Heart left ventricle (tissue), 13 donors: ENCODE measurements at regions not wholly inside any gene's neighbourhood (a gene's known extent, or its start where the extent isn't known, plus 50 kb on each side); places are given as distances from the start of the nearest gene placed in this dataset.

Source experiments
- CTCF ChIP-seq, 12 donors: fragments of 200-600 bp; sonication (generic) in 4 of 12; IDR thresholded peaks; one replicate each; pipeline versions ENCODE4 v1.5.0 to v1.8.0; 2018 to 2022; ENCODE audit warnings: antibody characterized with exemption in 12 of 12, mild to moderate bottlenecking in 5 of 12
- POLR2A ChIP-seq, 2 donors: fragments of 450-650 bp; IDR thresholded peaks; one replicate each; pipeline ENCODE4 v1.6.1; 2017; ENCODE audit warnings: antibody characterized with exemption in 2 of 2, mild to moderate bottlenecking in 2 of 2, moderate library complexity in 2 of 2
- donor health status: ischemic (EF 13 %, LVEDD 7.1; RV severe dilation, severe dysfunction).
- donor health status: DM: no; HTN: yes; CAD: no.
- donor health status: DM: no; HTN: no; CAD: no.
- donor health status: ischemic (EF 25% LVEDD 6.9; RV normal size, moderate dysfunction).
- donor health status: ischemic (EF 25% LVEDD 5.7; RV mildly dilated, moderate dysfunction).
- donor health status: ischemic (EF 35%, LVEDD 5.7; RV mildly dilated, moderate dysfunction).
- donor health status: nonischemic (EF 11% LVEDD 7.7; RV severe dilation, severe dysfunction).
- donor health status: DM: yes; HTN: yes; CAD: no.
- donor health status: PGD.
- donor health status: ischemic (EF 29% LVEDD 5.4; RV normal size, mild dysfunction).
- donor health status: nonischemic (EF 23%, LVEDD 6.1; RV moderate dilation, normal function).

GRCh38 chr5:143878430-143878829 is 66.5 kb downstream of the HMHB1 start:
- TF ChIP-seq CTCF (IDR thresholded peaks at IDR 0.05) (no peak), POLR2A (IDR thresholded peaks at IDR 0.05) (no peak)
